ENCODE measurements at regions not wholly inside any gene's neighbourhood (a gene's known extent, or its start where the extent isn't known, plus 50 kb on each side); places are given as distances from the start of the nearest gene placed in this dataset.

GRCh38 chrX:110941906-110942305 lies 146.3 kb upstream of the CHRDL1 start:
- TF ChIP-seq CTCF (IDR thresholded peaks at IDR 0.05) (no peak), POLR2A (IDR thresholded peaks at IDR 0.05) (no peak)

Data from prostate gland (tissue), 2 donors.